Glutamatergic neuron (in vitro differentiated cells): ENCODE measurements at regions not wholly inside any gene's neighbourhood (a gene's known extent, or its start where the extent isn't known, plus 50 kb on each side); places are given as distances from the start of the nearest gene placed in this dataset.

ENCODE experiments used
- DNase-seq: peaks from one replicate; pipeline ENCODE4 v3.0.0; 2022
- H3K27ac Mint-ChIP-seq: one replicate; pipeline ENCODE4 v1.8.0; 2020; ENCODE audit warnings: mild to moderate bottlenecking, mixed read lengths, inconsistent platforms; ENCODE audit not compliant: unreplicated experiment
- H3K27me3 Mint-ChIP-seq: one replicate; pipeline ENCODE4 v1.8.0; 2020; ENCODE audit warnings: mild to moderate bottlenecking, moderate library complexity, mixed read lengths, inconsistent platforms; ENCODE audit not compliant: unreplicated experiment
- H3K36me3 Mint-ChIP-seq: one replicate; pipeline ENCODE4 v1.8.0; 2020; ENCODE audit warnings: mild to moderate bottlenecking, mixed read lengths, inconsistent platforms; ENCODE audit not compliant: unreplicated experiment
- H3K4me1 Mint-ChIP-seq: one replicate; pipeline ENCODE4 v1.8.0; 2020; ENCODE audit warnings: mild to moderate bottlenecking, low read depth, mixed read lengths, inconsistent platforms; ENCODE audit not compliant: unreplicated experiment
- H3K4me3 Mint-ChIP-seq: one replicate; pipeline ENCODE4 v1.8.0; 2020; ENCODE audit warnings: mild to moderate bottlenecking, mixed read lengths, inconsistent platforms; ENCODE audit not compliant: unreplicated experiment
- H3K9me3 Mint-ChIP-seq: one replicate; pipeline ENCODE4 v1.8.0; 2020; ENCODE audit warnings: mild to moderate bottlenecking, moderate library complexity, mixed read lengths, inconsistent platforms; ENCODE audit not compliant: unreplicated experiment
- TF ChIP-seq, protein P1 (sequence below): fragments of 200-600 bp; sonication (generic); IDR thresholded peaks from one replicate; pipeline ENCODE4 v1.5.0; 2021; ENCODE audit not compliant: partially characterized antibody, unreplicated experiment

DNA sequence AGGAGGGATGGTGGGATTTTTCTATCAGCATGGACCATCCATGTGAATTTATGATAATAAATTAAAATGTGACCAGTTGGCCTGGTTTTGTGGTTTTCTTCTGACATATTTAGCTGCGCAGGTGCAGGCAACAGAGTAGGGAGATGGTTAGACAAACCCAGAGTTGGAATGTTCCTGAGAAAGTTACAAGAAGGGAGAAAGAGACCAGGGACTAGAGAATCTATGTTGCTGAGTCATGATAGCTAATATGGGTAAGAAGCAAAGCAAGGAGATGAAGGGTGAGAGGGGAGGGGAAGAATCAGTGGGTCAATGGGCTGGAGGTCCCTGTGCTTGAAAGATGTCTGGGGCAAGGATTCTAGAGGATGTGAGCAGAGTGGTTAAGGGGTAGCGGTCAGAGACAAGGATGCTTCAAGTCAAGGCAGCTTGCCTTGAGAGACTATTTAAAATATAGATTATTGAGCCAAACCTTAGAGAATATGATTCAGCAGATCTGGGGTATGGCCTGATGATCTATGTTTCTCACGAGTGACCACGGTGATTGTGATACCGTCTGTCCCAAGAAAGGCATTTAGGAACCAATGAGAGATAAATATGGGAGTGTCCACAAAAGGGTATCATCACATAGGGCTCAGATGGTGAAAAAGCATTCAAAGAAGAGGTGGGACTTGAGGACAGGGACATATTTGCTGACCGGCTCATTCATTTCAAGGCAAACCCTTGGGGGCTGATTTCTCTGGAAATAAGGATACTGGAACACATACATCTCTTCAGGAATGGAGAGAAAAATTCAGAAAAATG, 219.7 kb upstream of the PLD5 start:
- Mint-ChIP-seq H3K4me3 (no peak overlapping the region), H3K36me3 (peaks cover 4% of the 10 kb centered on the region), H3K9me3 (peaks cover 3% of the 10 kb centered on the region), H3K4me1 (no peaks in the 10 kb centered on the region), H3K27me3 (no peaks in the 10 kb centered on the region), H3K27ac (no peak overlapping the region)
- TF ChIP-seq, protein P1, sequence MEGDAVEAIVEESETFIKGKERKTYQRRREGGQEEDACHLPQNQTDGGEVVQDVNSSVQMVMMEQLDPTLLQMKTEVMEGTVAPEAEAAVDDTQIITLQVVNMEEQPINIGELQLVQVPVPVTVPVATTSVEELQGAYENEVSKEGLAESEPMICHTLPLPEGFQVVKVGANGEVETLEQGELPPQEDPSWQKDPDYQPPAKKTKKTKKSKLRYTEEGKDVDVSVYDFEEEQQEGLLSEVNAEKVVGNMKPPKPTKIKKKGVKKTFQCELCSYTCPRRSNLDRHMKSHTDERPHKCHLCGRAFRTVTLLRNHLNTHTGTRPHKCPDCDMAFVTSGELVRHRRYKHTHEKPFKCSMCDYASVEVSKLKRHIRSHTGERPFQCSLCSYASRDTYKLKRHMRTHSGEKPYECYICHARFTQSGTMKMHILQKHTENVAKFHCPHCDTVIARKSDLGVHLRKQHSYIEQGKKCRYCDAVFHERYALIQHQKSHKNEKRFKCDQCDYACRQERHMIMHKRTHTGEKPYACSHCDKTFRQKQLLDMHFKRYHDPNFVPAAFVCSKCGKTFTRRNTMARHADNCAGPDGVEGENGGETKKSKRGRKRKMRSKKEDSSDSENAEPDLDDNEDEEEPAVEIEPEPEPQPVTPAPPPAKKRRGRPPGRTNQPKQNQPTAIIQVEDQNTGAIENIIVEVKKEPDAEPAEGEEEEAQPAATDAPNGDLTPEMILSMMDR: no peak
- no peak for DNase-seq

DNA sequence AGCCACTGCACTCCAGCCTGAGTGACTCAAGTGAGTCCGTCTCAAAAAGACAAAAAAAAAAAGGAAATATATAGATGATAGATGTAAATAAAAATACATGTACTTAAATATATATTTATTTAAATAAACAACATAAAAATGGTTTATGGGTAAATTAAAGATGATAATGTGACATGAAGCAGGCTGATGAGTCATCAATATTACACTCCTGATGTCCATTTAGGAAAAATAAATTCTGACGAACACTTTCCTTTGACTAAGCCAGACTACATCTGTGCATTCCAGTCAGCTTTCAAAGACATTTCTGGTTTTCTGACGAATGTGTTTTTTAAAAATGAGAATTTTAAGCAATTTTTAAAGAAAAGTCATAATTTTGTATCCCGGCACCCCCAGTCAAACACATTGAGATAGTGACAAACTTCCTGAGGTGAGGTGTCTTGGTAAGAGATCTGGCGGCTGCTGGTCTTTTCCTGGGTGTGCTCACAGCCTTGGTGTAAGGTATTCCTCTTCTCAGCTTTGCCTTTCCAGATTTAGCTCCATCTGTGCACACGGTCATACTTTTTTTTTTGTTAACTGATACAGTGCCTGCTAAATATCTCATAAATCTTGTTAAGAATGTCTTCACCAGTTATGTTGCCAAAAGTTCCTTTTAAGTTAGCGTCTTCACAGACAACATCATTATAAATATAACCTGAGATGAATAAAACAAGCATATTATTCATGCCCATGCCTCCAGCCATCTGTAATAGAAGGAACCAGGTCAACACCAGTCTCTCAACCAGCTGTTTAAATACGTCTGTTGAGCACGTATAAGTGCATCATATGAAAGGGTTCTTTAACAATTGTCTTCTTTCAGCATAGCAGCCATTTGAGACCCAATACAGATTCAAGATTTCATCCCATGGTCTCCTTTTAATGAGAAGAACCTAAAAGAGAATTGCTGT, 214.5 kb upstream of the PLD5 start:
- TF ChIP-seq, protein P1: no peak
- Mint-ChIP-seq H3K27me3 (no peaks in the 10 kb centered on the region), H3K4me3 (no peak overlapping the region), H3K36me3 (peaks cover 4% of the 10 kb centered on the region), H3K9me3 (peaks cover 1% of the 10 kb centered on the region), H3K27ac (no peak overlapping the region), H3K4me1 (no peaks in the 10 kb centered on the region)
- DNase-seq: no peak

DNA sequence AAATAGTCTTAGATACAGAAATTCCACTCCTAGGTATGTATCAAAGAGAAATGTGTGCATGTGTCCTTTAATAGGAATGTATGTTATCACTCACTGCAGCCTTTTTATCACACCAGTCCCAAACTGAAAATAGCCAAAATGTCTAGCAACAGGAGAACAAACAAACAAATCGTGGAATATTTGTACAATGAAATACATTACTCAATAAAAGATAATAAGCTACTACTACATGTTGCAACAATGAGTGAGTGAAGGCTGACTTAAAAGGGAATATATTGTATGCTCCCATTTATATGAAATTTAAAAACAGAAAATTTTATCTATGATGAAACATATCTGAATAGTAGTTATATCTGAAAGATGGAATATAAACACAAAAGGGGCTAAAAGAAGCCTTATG, 212.1 kb upstream of the PLD5 start:
- H3K27me3 Mint-ChIP-seq: no peaks in the 10 kb centered on the region
- H3K4me3 Mint-ChIP-seq: no peak overlapping the region
- H3K36me3 Mint-ChIP-seq: peaks cover under 1% of the 10 kb centered on the region
- DNase-seq: no peak
- H3K4me1 Mint-ChIP-seq: no peaks in the 10 kb centered on the region
- H3K9me3 Mint-ChIP-seq: no peaks in the 10 kb centered on the region
- H3K27ac Mint-ChIP-seq: no peak overlapping the region
- TF ChIP-seq, protein P1: no peak

DNA sequence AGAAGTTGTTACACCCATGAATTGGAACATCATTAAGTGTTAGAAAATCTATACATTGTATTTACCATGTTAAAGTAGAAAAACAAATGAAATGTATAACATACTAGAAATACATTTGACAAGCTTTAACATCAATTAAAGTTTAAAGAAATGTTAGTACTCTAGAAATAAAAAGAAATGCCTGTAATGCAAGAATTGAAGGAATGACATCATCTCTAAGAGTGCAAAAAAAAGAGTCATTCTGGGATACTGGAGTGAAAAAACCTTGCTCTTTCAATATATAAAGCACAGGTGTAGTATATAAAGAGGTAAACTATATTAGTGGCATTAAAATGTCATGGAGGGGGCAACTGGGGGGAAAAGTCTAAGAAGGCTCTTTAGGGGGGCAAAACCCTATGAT, 210.8 kb upstream of the PLD5 start:
- Mint-ChIP-seq H3K27me3 (no peaks in the 10 kb centered on the region), H3K9me3 (no peaks in the 10 kb centered on the region), H3K27ac (no peak overlapping the region), H3K4me1 (no peaks in the 10 kb centered on the region), H3K36me3 (no peaks in the 10 kb centered on the region), H3K4me3 (no peak overlapping the region)
- no peak for DNase-seq
- TF ChIP-seq, protein P1: no peak
